Loucy (cell line): ENCODE measurements at regions not wholly inside any gene's neighbourhood (a gene's known extent, or its start where the extent isn't known, plus 50 kb on each side); places are given as distances from the start of the nearest gene placed in this dataset.
"Not testable (repeated sequence)": the region's sequence is repeated elsewhere in the genome, so short reads cannot be mapped to it uniquely, and the experiment has no call there.

ENCODE experiments used
- H2AFZ ChIP-seq: fragments of 200-600 bp; sonication (generic); 2 replicates; pipeline ENCODE4 v1.6.0; 2016; ENCODE audit warnings: antibody characterized with exemption, mild to moderate bottlenecking, low read length, moderate library complexity
- H3F3A ChIP-seq: fragments of 200-600 bp; 2 replicates; pipeline ENCODE4 v1.6.0; 2016; ENCODE audit warnings: antibody characterized with exemption, low read depth, mild to moderate bottlenecking
- H3K27me3 ChIP-seq: fragments of 200-600 bp; sonication (generic); 2 replicates; pipeline ENCODE4 v1.6.1; 2014; ENCODE audit warnings: low read length, mild to moderate bottlenecking; ENCODE audit not compliant: insufficient read depth, poor library complexity, severe bottlenecking
- H3K36me3 ChIP-seq: fragments of 200-600 bp; sonication (generic); 2 replicates; pipeline ENCODE4 v1.6.1; 2016; ENCODE audit warnings: low read length; ENCODE audit not compliant: insufficient read depth
- H3K4me1 ChIP-seq: fragments of 200-600 bp; sonication (generic); 2 replicates; pipeline ENCODE4 v1.5.1; 2014; ENCODE audit warnings: low read length, mild to moderate bottlenecking; ENCODE audit not compliant: insufficient read depth, poor library complexity, severe bottlenecking
- H3K4me2 ChIP-seq: fragments of 200-600 bp; sonication (generic); 2 replicates; pipeline ENCODE4 v1.6.0; 2014; ENCODE audit warnings: antibody characterized with exemption, low read length, low read depth, mild to moderate bottlenecking; ENCODE audit not compliant: poor library complexity, severe bottlenecking
- H3K4me3 ChIP-seq: fragments of 200-600 bp; sonication (generic); 2 replicates; pipeline ENCODE4 v1.5.1; 2014; ENCODE audit warnings: low read length, mild to moderate bottlenecking, mixed read lengths; ENCODE audit not compliant: poor library complexity, severe bottlenecking
- H3K79me2 ChIP-seq: fragments of 200-600 bp; sonication (generic); 2 replicates; pipeline ENCODE4 v1.6.1; 2014; ENCODE audit warnings: low read length; ENCODE audit not compliant: insufficient read depth
- H3K9ac ChIP-seq: fragments of 200-600 bp; sonication (generic); 2 replicates; pipeline ENCODE4 v1.6.0; 2014; ENCODE audit warnings: mild to moderate bottlenecking, low read depth, low read length, moderate library complexity; ENCODE audit not compliant: poor library complexity, severe bottlenecking
- H3K9me2 ChIP-seq: fragments of 200-600 bp; sonication (generic); replicated peaks from 2 replicates; pipeline ENCODE4 v1.6.1; 2016; ENCODE audit warnings: low read depth, low read length, mixed read lengths
- H3K9me3 ChIP-seq: fragments of 200-600 bp; sonication (generic); 2 replicates; pipeline ENCODE4 v1.6.1; 2014; ENCODE audit warnings: mild to moderate bottlenecking, antibody characterized with exemption, low read length, low read depth; ENCODE audit not compliant: insufficient read depth
- H4K20me1 ChIP-seq: fragments of 200-600 bp; sonication (generic); 2 replicates; pipeline ENCODE4 v1.6.0; 2014; ENCODE audit warnings: antibody characterized with exemption, low read length, mild to moderate bottlenecking; ENCODE audit not compliant: insufficient read depth, poor library complexity, severe bottlenecking
- CTCF ChIP-seq: fragments of 200-600 bp; sonication (generic); conservative IDR thresholded peaks from 2 replicates; pipeline ENCODE4 v1.5.1; 2014; ENCODE audit warnings: mild to moderate bottlenecking, antibody characterized with exemption, low read length
- EZH2phosphoT487 ChIP-seq: fragments of 200-600 bp; IDR thresholded peaks from 2 replicates; pipeline ENCODE4 v1.6.1; 2018; ENCODE audit warnings: antibody characterized with exemption, mild to moderate bottlenecking, moderate library complexity, borderline replicate concordance

- Histone ChIP-seq H3F3A (no peaks in the 10 kb centered on the region), H2AFZ (no peak overlapping the region), H4K20me1 (no peaks in the 10 kb centered on the region), H3K9me3 (no peaks in the 10 kb centered on the region), H3K36me3 (no peaks in the 10 kb centered on the region), H3K9me2 (no peaks in the 10 kb centered on the region), H3K9ac (no peak overlapping the region), H3K4me3 (no peak overlapping the region), H3K4me1 (no peaks in the 10 kb centered on the region), H3K4me2 (no peak overlapping the region), H3K79me2 (no peaks in the 10 kb centered on the region), H3K27me3 (no peaks in the 10 kb centered on the region)
- TF ChIP-seq EZH2phosphoT487, result no peak
- no peak for TF ChIP-seq CTCF
Measured at GRCh38 chr17:52410781-52411180, 252.3 kb upstream of the CA10 start.

DNA sequence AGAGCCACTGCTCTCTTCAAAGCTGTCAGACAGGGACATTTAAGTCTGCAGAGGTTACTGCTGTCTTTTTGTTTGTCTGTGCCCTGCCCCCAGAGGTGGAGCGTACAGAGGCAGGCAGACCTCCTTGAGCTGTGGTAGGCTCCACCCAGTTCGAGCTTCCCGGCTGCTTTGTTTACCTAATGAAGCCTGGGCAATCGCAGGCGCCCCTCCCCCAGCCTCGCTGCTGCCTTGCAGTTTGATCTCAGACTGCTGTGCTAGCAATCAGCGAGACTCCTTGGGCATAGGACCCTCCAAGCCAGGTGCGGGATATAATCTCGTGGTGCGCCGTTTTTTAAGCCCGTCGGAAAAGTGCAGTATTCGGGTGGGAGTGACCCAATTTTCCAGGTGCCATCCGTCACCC lies 250.7 kb upstream of the CA10 start:
- not testable (repeated sequence) for H4K20me1 ChIP-seq, H3K4me3 ChIP-seq, H3K79me2 ChIP-seq, H3K9me3 ChIP-seq, H3K4me1 ChIP-seq, H3F3A ChIP-seq, H3K36me3 ChIP-seq, H3K9ac ChIP-seq, H3K4me2 ChIP-seq, H3K9me2 ChIP-seq, H2AFZ ChIP-seq, H3K27me3 ChIP-seq

- Histone ChIP-seq H3K9ac (no peak overlapping the region), H3K27me3 (no peaks in the 10 kb centered on the region), H3K4me3 (no peak overlapping the region), H3K4me2 (no peak overlapping the region), H3K4me1 (no peaks in the 10 kb centered on the region), H4K20me1 (no peaks in the 10 kb centered on the region), H3F3A (no peaks in the 10 kb centered on the region), H3K9me2 (no peaks in the 10 kb centered on the region), H3K79me2 (no peaks in the 10 kb centered on the region), H3K9me3 (no peaks in the 10 kb centered on the region), H2AFZ (no peak overlapping the region), H3K36me3 (no peaks in the 10 kb centered on the region)
- TF ChIP-seq EZH2phosphoT487 (no peak), CTCF (no peak)
Measured at GRCh38 chr17:52395308-52395707, 236.8 kb upstream of the CA10 start.

- TF ChIP-seq EZH2phosphoT487 (no peak), CTCF (no peak)
- H3K9ac ChIP-seq, result no peak overlapping the region
- H4K20me1 ChIP-seq, result no peaks in the 10 kb centered on the region
Measured at GRCh38 chr17:52390422-52390821, 231.9 kb upstream of the CA10 start.

More at GRCh38 chr17:52390422-52390821, 231.9 kb upstream of the CA10 start:
- Histone ChIP-seq H3K9me3 (no peaks in the 10 kb centered on the region), H3K79me2 (no peaks in the 10 kb centered on the region), H3F3A (no peaks in the 10 kb centered on the region), H3K27me3 (no peaks in the 10 kb centered on the region), H3K4me1 (no peaks in the 10 kb centered on the region), H3K9me2 (no peaks in the 10 kb centered on the region), H3K4me3 (no peak overlapping the region), H3K4me2 (no peak overlapping the region), H2AFZ (no peak overlapping the region), H3K36me3 (no peaks in the 10 kb centered on the region)
